ENCODE measurements at regions not wholly inside any gene's neighbourhood (a gene's known extent, or its start where the extent isn't known, plus 50 kb on each side); places are given as distances from the start of the nearest gene placed in this dataset.

GRCh38 chr1:80759354-80759753 lies 1041.4 kb upstream of the ADGRL2 start:
- no peaks in the 10 kb centered on the region for H3K36me3 Mint-ChIP-seq (ENCODE audit: low read depth)
- H3K4me1 Mint-ChIP-seq, result no peaks in the 10 kb centered on the region
- H3K9me3 Mint-ChIP-seq, result no peaks in the 10 kb centered on the region
- H3K27me3 Mint-ChIP-seq, result no peaks in the 10 kb centered on the region
- CTCF ChIA-PET, result no interaction called here
- POLR2A ChIA-PET, result no interaction called here
- H3K27ac Mint-ChIP-seq, result no peak overlapping the region
- no peak overlapping the region for H3K4me3 Mint-ChIP-seq
- DNase-seq, result no peak

GRCh38 chr1:80755944-80756343 lies 1044.8 kb upstream of the ADGRL2 start:
- peaks cover 4% of the 10 kb centered on the region for H3K9me3 Mint-ChIP-seq
- H3K27me3 Mint-ChIP-seq, result no peaks in the 10 kb centered on the region
- DNase-seq, result no peak
- ChIA-PET POLR2A (no interaction called here), CTCF (no interaction called here)
- H3K36me3 Mint-ChIP-seq (ENCODE audit: low read depth), result no peaks in the 10 kb centered on the region
- no peak overlapping the region for H3K4me3 Mint-ChIP-seq
- H3K27ac Mint-ChIP-seq, result no peak overlapping the region
- H3K4me1 Mint-ChIP-seq, result no peaks in the 10 kb centered on the region

GRCh38 chr1:80751204-80751603 lies 1049.5 kb upstream of the ADGRL2 start:
- ChIA-PET CTCF (no interaction called here), POLR2A (no interaction called here)
- DNase-seq, result no peak
- no peaks in the 10 kb centered on the region for H3K4me1 Mint-ChIP-seq
- H3K9me3 Mint-ChIP-seq, result peaks cover 6% of the 10 kb centered on the region
- H3K27ac Mint-ChIP-seq, result no peak overlapping the region
- H3K27me3 Mint-ChIP-seq, result no peaks in the 10 kb centered on the region
- no peak overlapping the region for H3K4me3 Mint-ChIP-seq
- no peaks in the 10 kb centered on the region for H3K36me3 Mint-ChIP-seq (ENCODE audit: low read depth)

- H3K27ac Mint-ChIP-seq, result no peak overlapping the region
- no peak overlapping the region for H3K4me3 Mint-ChIP-seq
- ChIA-PET POLR2A (no interaction called here), CTCF (interaction anchor here (1.2 kb wide), 1 partner anchor 12 kb away, joined by 4 read pairs; no protein-coding TSS in a partner anchor)
- no peaks in the 10 kb centered on the region for H3K4me1 Mint-ChIP-seq
- no peak for DNase-seq
- H3K36me3 Mint-ChIP-seq (ENCODE audit: low read depth), result no peaks in the 10 kb centered on the region
- peaks cover 5% of the 10 kb centered on the region for H3K9me3 Mint-ChIP-seq
- H3K27me3 Mint-ChIP-seq, result no peaks in the 10 kb centered on the region
Measured at GRCh38 chr1:80731241-80731894, 1069.4 kb upstream of the ADGRL2 start.

GRCh38 chr1:80722611-80723010 lies 1078.1 kb upstream of the ADGRL2 start:
- no peaks in the 10 kb centered on the region for H3K4me1 Mint-ChIP-seq
- no peaks in the 10 kb centered on the region for H3K27me3 Mint-ChIP-seq
- H3K27ac Mint-ChIP-seq, result no peak overlapping the region
- H3K36me3 Mint-ChIP-seq (ENCODE audit: low read depth), result no peaks in the 10 kb centered on the region
- no peak for DNase-seq
- peaks cover 6% of the 10 kb centered on the region for H3K9me3 Mint-ChIP-seq
- CTCF ChIA-PET, result no interaction called here
- POLR2A ChIA-PET, result no interaction called here
- no peak overlapping the region for H3K4me3 Mint-ChIP-seq

- DNase-seq, result no peak
- no peaks in the 10 kb centered on the region for H3K27me3 Mint-ChIP-seq
- no peak overlapping the region for H3K27ac Mint-ChIP-seq
- peaks cover 2% of the 10 kb centered on the region for H3K9me3 Mint-ChIP-seq
- no peaks in the 10 kb centered on the region for H3K36me3 Mint-ChIP-seq (ENCODE audit: low read depth)
- H3K4me1 Mint-ChIP-seq, result no peaks in the 10 kb centered on the region
- CTCF ChIA-PET, result no interaction called here
- POLR2A ChIA-PET, result no interaction called here
- H3K4me3 Mint-ChIP-seq, result no peak overlapping the region
Measured at GRCh38 chr1:80706526-80706925, 1094.2 kb upstream of the ADGRL2 start.

- ChIA-PET POLR2A (no interaction called here), CTCF (no interaction called here)
- Mint-ChIP-seq H3K4me3 (no peak overlapping the region), H3K27me3 (no peaks in the 10 kb centered on the region), H3K36me3 (ENCODE audit: low read depth) (no peaks in the 10 kb centered on the region), H3K27ac (no peak overlapping the region), H3K9me3 (no peaks in the 10 kb centered on the region), H3K4me1 (no peaks in the 10 kb centered on the region)
- DNase-seq, result no peak
Measured at GRCh38 chr1:80678438-80678837, 1122.3 kb upstream of the ADGRL2 start.

- no peak overlapping the region for H3K27ac Mint-ChIP-seq
- ChIA-PET POLR2A (no interaction called here), CTCF (no interaction called here)
Measured at GRCh38 chr1:80675454-80675853, 1125.3 kb upstream of the ADGRL2 start.

GRCh38 chr1:80673935-80674597 lies 1126.7 kb upstream of the ADGRL2 start:
- H3K36me3 Mint-ChIP-seq (ENCODE audit: low read depth), result no peaks in the 10 kb centered on the region
- H3K9me3 Mint-ChIP-seq, result no peaks in the 10 kb centered on the region
- H3K27me3 Mint-ChIP-seq, result no peaks in the 10 kb centered on the region
- ChIA-PET CTCF (no interaction called here), POLR2A (no interaction called here)
- no peaks in the 10 kb centered on the region for H3K4me1 Mint-ChIP-seq
- no peak overlapping the region for H3K27ac Mint-ChIP-seq
- no peak overlapping the region for H3K4me3 Mint-ChIP-seq
- DNase-seq, result no peak

More at GRCh38 chr1:80675454-80675853, 1125.3 kb upstream of the ADGRL2 start:
- Mint-ChIP-seq H3K36me3 (ENCODE audit: low read depth) (no peaks in the 10 kb centered on the region), H3K4me1 (no peaks in the 10 kb centered on the region), H3K9me3 (no peaks in the 10 kb centered on the region), H3K27me3 (no peaks in the 10 kb centered on the region), H3K4me3 (no peak overlapping the region)
- DNase-seq, result no peak

GRCh38 chr1:80668372-80668771 lies 1132.4 kb upstream of the ADGRL2 start:
- Mint-ChIP-seq H3K27ac (no peak overlapping the region), H3K4me3 (no peak overlapping the region), H3K4me1 (no peaks in the 10 kb centered on the region), H3K9me3 (no peaks in the 10 kb centered on the region), H3K27me3 (no peaks in the 10 kb centered on the region), H3K36me3 (ENCODE audit: low read depth) (no peaks in the 10 kb centered on the region)
- POLR2A ChIA-PET, result no interaction called here
- CTCF ChIA-PET, result no interaction called here
- DNase-seq, result no peak

- Mint-ChIP-seq H3K27me3 (no peaks in the 10 kb centered on the region), H3K36me3 (ENCODE audit: low read depth) (no peaks in the 10 kb centered on the region), H3K4me3 (no peak overlapping the region), H3K4me1 (no peaks in the 10 kb centered on the region), H3K27ac (no peak overlapping the region), H3K9me3 (no peaks in the 10 kb centered on the region)
- POLR2A ChIA-PET, result no interaction called here
- DNase-seq, result no peak
- CTCF ChIA-PET, result no interaction called here
Measured at GRCh38 chr1:80666073-80666472, 1134.7 kb upstream of the ADGRL2 start.

GRCh38 chr1:80659161-80659560 lies 1141.6 kb upstream of the ADGRL2 start:
- Mint-ChIP-seq H3K4me3 (no peak overlapping the region), H3K27me3 (no peaks in the 10 kb centered on the region), H3K9me3 (peaks cover under 1% of the 10 kb centered on the region), H3K27ac (no peak overlapping the region), H3K36me3 (ENCODE audit: low read depth) (no peaks in the 10 kb centered on the region), H3K4me1 (no peaks in the 10 kb centered on the region)
- no peak for DNase-seq
- ChIA-PET POLR2A (no interaction called here), CTCF (no interaction called here)

GRCh38 chr1:80657707-80658106 lies 1143.0 kb upstream of the ADGRL2 start:
- CTCF ChIA-PET, result no interaction called here
- Mint-ChIP-seq H3K4me1 (no peaks in the 10 kb centered on the region), H3K27ac (no peak overlapping the region), H3K4me3 (no peak overlapping the region), H3K27me3 (no peaks in the 10 kb centered on the region), H3K36me3 (ENCODE audit: low read depth) (no peaks in the 10 kb centered on the region), H3K9me3 (peaks cover 3% of the 10 kb centered on the region)
- DNase-seq, result no peak
- POLR2A ChIA-PET, result no interaction called here

- no peak overlapping the region for H3K4me3 Mint-ChIP-seq
- H3K9me3 Mint-ChIP-seq, result peaks cover 3% of the 10 kb centered on the region
- no peak for DNase-seq
- H3K36me3 Mint-ChIP-seq (ENCODE audit: low read depth), result no peaks in the 10 kb centered on the region
- no peaks in the 10 kb centered on the region for H3K27me3 Mint-ChIP-seq
- no peaks in the 10 kb centered on the region for H3K4me1 Mint-ChIP-seq
- ChIA-PET POLR2A (no interaction called here), CTCF (no interaction called here)
- no peak overlapping the region for H3K27ac Mint-ChIP-seq
Measured at GRCh38 chr1:80657044-80657643, 1143.6 kb upstream of the ADGRL2 start.
